ENCODE measurements at regions not wholly inside any gene's neighbourhood (a gene's known extent, or its start where the extent isn't known, plus 50 kb on each side); places are given as distances from the start of the nearest gene placed in this dataset.

DNA sequence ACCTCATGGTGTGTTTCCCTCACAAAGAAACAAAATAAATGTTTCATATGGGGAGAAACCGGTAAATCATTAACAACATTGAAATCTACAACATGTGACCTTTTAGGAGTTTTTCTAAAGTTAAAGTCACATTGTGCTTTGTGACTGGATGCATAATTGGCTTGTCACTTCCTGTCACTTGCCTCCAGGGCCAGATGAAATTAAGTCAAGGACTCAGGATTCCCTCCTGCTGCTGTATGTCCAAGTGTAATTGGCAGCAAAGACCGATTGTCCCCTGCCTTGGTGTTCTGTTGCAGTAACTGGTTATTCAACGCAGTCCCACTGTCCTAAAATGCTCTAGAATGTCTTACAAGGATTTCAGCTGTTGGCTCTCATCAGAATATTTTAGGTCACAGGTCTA is 448.2 kb downstream of the LIG4 start:
- H3K4me3 ChIP-seq (ENCODE audit: low read length), result no peak overlapping the region
- no peak overlapping the region for H3K27ac ChIP-seq (ENCODE audit: low read length)
- no peaks in the 10 kb centered on the region for H3K9me3 ChIP-seq (ENCODE audit: low read length)
- TF ChIP-seq EZH2 (IDR thresholded peaks at IDR 0.05; ENCODE audit: borderline replicate concordance, insufficient read depth, low read length, poor library complexity, severe bottlenecking), result no peak
- TF ChIP-seq, protein P1, sequence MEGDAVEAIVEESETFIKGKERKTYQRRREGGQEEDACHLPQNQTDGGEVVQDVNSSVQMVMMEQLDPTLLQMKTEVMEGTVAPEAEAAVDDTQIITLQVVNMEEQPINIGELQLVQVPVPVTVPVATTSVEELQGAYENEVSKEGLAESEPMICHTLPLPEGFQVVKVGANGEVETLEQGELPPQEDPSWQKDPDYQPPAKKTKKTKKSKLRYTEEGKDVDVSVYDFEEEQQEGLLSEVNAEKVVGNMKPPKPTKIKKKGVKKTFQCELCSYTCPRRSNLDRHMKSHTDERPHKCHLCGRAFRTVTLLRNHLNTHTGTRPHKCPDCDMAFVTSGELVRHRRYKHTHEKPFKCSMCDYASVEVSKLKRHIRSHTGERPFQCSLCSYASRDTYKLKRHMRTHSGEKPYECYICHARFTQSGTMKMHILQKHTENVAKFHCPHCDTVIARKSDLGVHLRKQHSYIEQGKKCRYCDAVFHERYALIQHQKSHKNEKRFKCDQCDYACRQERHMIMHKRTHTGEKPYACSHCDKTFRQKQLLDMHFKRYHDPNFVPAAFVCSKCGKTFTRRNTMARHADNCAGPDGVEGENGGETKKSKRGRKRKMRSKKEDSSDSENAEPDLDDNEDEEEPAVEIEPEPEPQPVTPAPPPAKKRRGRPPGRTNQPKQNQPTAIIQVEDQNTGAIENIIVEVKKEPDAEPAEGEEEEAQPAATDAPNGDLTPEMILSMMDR (IDR thresholded peaks at IDR 0.05; ENCODE audit: poor library complexity, severe bottlenecking), result no peak
- no peak for TF ChIP-seq EP300 (conservative IDR thresholded peaks at IDR 0.05; ENCODE audit: poor library complexity, severe bottlenecking)
- TF ChIP-seq, protein P2, sequence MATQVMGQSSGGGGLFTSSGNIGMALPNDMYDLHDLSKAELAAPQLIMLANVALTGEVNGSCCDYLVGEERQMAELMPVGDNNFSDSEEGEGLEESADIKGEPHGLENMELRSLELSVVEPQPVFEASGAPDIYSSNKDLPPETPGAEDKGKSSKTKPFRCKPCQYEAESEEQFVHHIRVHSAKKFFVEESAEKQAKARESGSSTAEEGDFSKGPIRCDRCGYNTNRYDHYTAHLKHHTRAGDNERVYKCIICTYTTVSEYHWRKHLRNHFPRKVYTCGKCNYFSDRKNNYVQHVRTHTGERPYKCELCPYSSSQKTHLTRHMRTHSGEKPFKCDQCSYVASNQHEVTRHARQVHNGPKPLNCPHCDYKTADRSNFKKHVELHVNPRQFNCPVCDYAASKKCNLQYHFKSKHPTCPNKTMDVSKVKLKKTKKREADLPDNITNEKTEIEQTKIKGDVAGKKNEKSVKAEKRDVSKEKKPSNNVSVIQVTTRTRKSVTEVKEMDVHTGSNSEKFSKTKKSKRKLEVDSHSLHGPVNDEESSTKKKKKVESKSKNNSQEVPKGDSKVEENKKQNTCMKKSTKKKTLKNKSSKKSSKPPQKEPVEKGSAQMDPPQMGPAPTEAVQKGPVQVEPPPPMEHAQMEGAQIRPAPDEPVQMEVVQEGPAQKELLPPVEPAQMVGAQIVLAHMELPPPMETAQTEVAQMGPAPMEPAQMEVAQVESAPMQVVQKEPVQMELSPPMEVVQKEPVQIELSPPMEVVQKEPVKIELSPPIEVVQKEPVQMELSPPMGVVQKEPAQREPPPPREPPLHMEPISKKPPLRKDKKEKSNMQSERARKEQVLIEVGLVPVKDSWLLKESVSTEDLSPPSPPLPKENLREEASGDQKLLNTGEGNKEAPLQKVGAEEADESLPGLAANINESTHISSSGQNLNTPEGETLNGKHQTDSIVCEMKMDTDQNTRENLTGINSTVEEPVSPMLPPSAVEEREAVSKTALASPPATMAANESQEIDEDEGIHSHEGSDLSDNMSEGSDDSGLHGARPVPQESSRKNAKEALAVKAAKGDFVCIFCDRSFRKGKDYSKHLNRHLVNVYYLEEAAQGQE (IDR thresholded peaks at IDR 0.05; ENCODE audit: borderline replicate concordance), result no peak
- no peak for TF ChIP-seq SMC3 (conservative IDR thresholded peaks at IDR 0.05; ENCODE audit: poor library complexity)
- no peak for TF ChIP-seq MXI1 (conservative IDR thresholded peaks at IDR 0.05; ENCODE audit: poor library complexity, severe bottlenecking)
- TF ChIP-seq RAD21 (conservative IDR thresholded peaks at IDR 0.05), result no peak
- TF ChIP-seq POLR2AphosphoS5 (IDR thresholded peaks at IDR 0.05), result no peak
- TF ChIP-seq TAF1 (IDR thresholded peaks at IDR 0.05; ENCODE audit: low read depth), result no peak
- H3K36me3 ChIP-seq (ENCODE audit: insufficient read depth, low read length), result no peaks in the 10 kb centered on the region
- H3K9ac ChIP-seq (ENCODE audit: low read length), result no peak overlapping the region
- H4K20me1 ChIP-seq (ENCODE audit: insufficient read depth), result no peaks in the 10 kb centered on the region
- no peak overlapping the region for H3K4me2 ChIP-seq (ENCODE audit: low read length)
- no peaks in the 10 kb centered on the region for H3K9me2 ChIP-seq (ENCODE audit: insufficient read depth, low read length)
- H3F3A ChIP-seq (ENCODE audit: insufficient read depth, low read length, poor library complexity, severe bottlenecking), result peaks cover 3% of the 10 kb centered on the region
- H3K79me2 ChIP-seq (replicated peaks; ENCODE audit: insufficient read depth, low read length), result no peaks in the 10 kb centered on the region
- no peaks in the 10 kb centered on the region for H3K27me3 ChIP-seq (ENCODE audit: insufficient read depth, low read depth, low read length)
- H2AFZ ChIP-seq (ENCODE audit: low read depth, low read length), result no peak overlapping the region

- Histone ChIP-seq H3F3A (ENCODE audit: insufficient read depth, low read length, poor library complexity, severe bottlenecking) (peaks cover 3% of the 10 kb centered on the region), H3K79me2 (replicated peaks; ENCODE audit: insufficient read depth, low read length) (no peaks in the 10 kb centered on the region), H3K4me2 (ENCODE audit: low read length) (peak overlapping the region; percentile 54), H3K27ac (ENCODE audit: low read length) (peak overlapping the region; percentile 67), H3K27me3 (ENCODE audit: insufficient read depth, low read depth, low read length) (no peaks in the 10 kb centered on the region), H3K9ac (ENCODE audit: low read length) (peak overlapping the region; percentile 46), H3K9me3 (ENCODE audit: low read length) (no peaks in the 10 kb centered on the region), H3K9me2 (ENCODE audit: insufficient read depth, low read length) (no peaks in the 10 kb centered on the region), H3K4me3 (ENCODE audit: low read length) (peak overlapping the region; percentile 45), H3K36me3 (ENCODE audit: insufficient read depth, low read length) (no peaks in the 10 kb centered on the region), H2AFZ (ENCODE audit: low read depth, low read length) (peak overlapping the region; percentile 21), H4K20me1 (ENCODE audit: insufficient read depth) (no peaks in the 10 kb centered on the region)
- no peak for TF ChIP-seq MXI1 (conservative IDR thresholded peaks at IDR 0.05; ENCODE audit: poor library complexity, severe bottlenecking)
- TF ChIP-seq SMC3 (conservative IDR thresholded peaks at IDR 0.05; ENCODE audit: poor library complexity), result no peak
- TF ChIP-seq, protein P2 (IDR thresholded peaks at IDR 0.05; ENCODE audit: borderline replicate concordance), result no peak
- TF ChIP-seq, protein P1 (IDR thresholded peaks at IDR 0.05; ENCODE audit: poor library complexity, severe bottlenecking), result no peak
- TF ChIP-seq EP300 (conservative IDR thresholded peaks at IDR 0.05; ENCODE audit: poor library complexity, severe bottlenecking), result no peak
- no peak for TF ChIP-seq RAD21 (conservative IDR thresholded peaks at IDR 0.05)
- TF ChIP-seq POLR2AphosphoS5 (IDR thresholded peaks at IDR 0.05), result no peak
- no peak for TF ChIP-seq TAF1 (IDR thresholded peaks at IDR 0.05; ENCODE audit: low read depth)
- TF ChIP-seq EZH2 (IDR thresholded peaks at IDR 0.05; ENCODE audit: borderline replicate concordance, insufficient read depth, low read length, poor library complexity, severe bottlenecking), result no peak
These were observed 449.5 kb downstream of the LIG4 start for GRCh38 chr13:107765724-107766401.

All from neural cell (in vitro differentiated cells).